Fibroblast of the aortic adventitia (primary cell): ENCODE measurements at regions not wholly inside any gene's neighbourhood (a gene's known extent, or its start where the extent isn't known, plus 50 kb on each side); places are given as distances from the start of the nearest gene placed in this dataset.

Experiments
- DNase-seq: peaks from one replicate; pipeline ENCODE4 v3.0.0-alpha.2; 2010; ENCODE audit warnings: low read depth
- H3K4me3 ChIP-seq: 2 replicates; pipeline ENCODE4 v1.5.1; 2011; ENCODE audit warnings: low read depth, mild to moderate bottlenecking, control low read depth, low read length, moderate library complexity
- CTCF ChIP-seq: IDR thresholded peaks from 2 replicates; pipeline ENCODE4 v1.5.1; 2011; ENCODE audit warnings: mild to moderate bottlenecking, low read length, control low read depth, inconsistent platforms; ENCODE audit not compliant: insufficient read depth

GRCh38 chr9:108196332-108197007 is 659.3 kb downstream of the ACTL7B start:
- no peak for TF ChIP-seq CTCF
- DNase-seq = no peak
- H3K4me3 ChIP-seq = no peak overlapping the region

GRCh38 chr9:108194154-108194553 is 661.6 kb downstream of the ACTL7B start:
- DNase-seq = no peak
- no peak for TF ChIP-seq CTCF

GRCh38 chr9:108193026-108193710 is 662.6 kb downstream of the ACTL7B start:
- no peak overlapping the region for H3K4me3 ChIP-seq
- no peak for DNase-seq
- no peak for TF ChIP-seq CTCF

More at GRCh38 chr9:108194154-108194553, 661.6 kb downstream of the ACTL7B start:
- no peak overlapping the region for H3K4me3 ChIP-seq

DNA sequence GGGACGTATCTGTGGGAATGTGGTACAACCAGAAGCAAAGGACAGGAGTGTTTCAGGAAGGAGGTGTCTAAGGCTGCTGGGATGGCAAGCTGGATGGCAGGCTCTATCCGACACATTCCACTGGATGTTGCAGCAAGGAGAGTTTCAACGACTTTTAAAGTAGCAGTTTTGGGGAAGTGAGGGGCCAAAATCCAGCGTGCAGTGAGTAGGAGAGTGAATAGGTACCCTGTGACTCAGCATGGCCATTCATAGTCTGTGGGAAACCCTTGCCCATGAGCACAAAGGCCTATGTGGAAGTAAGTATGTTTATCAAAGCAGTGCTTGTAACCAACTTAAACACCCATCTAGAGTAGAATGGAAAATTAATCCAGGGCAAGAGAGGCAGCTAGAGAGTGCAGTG is 664.7 kb downstream of the ACTL7B start:
- DNase-seq = no peak
- H3K4me3 ChIP-seq = no peak overlapping the region
- TF ChIP-seq CTCF = no peak

DNA sequence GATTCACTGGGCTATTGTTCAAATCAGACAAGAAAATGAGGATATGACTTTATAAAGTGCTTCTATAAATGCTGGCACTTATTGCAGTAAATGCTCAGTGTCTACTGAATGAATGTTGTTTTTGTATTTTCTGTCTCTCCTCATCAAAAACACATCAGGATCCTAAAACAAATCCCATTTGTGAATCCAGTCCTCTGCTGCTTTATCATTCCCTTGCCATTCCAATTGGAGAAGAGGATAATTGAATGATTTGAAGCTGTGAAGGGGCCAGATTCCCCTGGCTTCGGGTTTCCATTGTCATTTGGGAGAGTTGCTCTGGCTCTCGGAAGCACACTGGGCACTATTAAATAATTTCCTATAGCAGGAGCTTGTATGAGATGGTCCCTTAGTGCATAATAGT is 666.8 kb downstream of the ACTL7B start:
- no peak for TF ChIP-seq CTCF
- H3K4me3 ChIP-seq = no peak overlapping the region
- no peak for DNase-seq

DNA sequence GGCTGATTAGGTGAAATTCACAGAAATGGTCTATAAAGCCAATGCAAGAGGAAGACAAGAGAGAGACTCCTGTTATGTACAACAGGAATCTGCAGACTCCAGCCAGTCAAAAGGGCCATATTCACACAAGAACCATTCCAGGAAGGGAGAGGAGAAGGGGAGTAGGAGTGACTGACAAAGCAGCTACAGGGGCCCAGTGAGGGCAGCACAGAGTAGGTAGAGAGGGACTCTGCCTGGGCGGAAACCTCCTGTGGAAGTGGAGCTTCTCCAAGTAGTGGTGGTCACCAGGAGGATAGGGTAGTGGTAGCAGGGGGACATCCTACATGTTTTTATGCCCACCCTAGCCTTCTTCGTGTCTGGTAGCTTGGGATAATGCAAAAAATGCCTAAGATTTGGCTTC is 667.3 kb downstream of the ACTL7B start:
- no peak for TF ChIP-seq CTCF
- DNase-seq = no peak
- no peak overlapping the region for H3K4me3 ChIP-seq
